GM21360 (cell line): ENCODE measurements at regions not wholly inside any gene's neighbourhood (a gene's known extent, or its start where the extent isn't known, plus 50 kb on each side); places are given as distances from the start of the nearest gene placed in this dataset.
"Not testable (repeated sequence)": the region's sequence is repeated elsewhere in the genome, so short reads cannot be mapped to it uniquely, and the experiment has no call there.

Source experiments
- ATAC-seq: cut with Tn5 transposase; IDR thresholded peaks from one replicate; pipeline ENCODE4 v1.9.1; 2021; ENCODE audit warnings: mild to moderate bottlenecking, moderate library complexity; ENCODE audit not compliant: unreplicated experiment

GRCh38 chr6:130603391-130603790 lies 223.8 kb upstream of the SMLR1 start:
- ATAC-seq, result no peak

DNA sequence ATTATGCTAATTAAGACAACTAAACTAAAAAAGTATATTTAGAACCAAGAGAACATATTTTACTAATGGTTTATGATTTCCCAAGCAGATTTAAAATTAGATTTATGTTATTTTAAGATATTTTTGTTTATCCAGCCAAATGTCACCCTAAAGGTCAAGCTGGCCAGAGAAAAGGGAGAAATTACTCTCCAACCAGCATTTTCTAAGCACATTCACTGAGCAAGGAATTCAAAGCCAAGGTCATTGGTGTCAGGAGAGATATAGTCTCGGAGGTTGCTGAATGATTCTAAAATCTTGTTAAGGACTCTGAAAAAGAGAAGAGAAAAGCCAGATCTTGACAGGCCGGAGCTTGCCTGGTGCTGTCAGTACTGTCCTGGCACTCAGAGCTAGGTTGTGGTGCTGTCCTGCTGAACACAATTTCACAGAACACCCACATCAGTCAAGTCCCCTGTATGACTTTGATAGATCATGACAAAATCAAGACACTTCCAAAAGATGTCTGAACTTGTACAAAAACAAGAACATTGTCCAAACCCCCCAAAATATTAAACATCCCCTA lies 222.3 kb upstream of the SMLR1 start:
- ATAC-seq, result no peak

DNA sequence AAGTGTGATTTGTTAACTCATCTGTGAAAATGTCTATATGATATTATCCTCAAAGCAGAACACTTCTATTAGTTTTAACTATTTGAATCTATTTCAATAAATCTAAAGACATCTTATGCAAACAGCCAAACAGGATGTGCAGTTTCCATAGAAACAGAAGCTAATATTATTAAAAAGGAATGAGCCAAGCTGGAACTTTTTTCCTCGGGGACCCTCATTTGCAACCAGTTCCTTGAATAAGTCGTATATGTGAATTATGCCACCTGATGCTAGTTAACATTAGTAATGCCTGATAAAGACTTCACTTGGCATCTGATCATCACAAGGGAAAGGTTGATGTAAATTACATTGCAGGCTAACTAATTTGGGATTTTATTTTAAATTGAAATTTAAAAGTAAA lies 216.9 kb upstream of the SMLR1 start:
- ATAC-seq, result no peak

DNA sequence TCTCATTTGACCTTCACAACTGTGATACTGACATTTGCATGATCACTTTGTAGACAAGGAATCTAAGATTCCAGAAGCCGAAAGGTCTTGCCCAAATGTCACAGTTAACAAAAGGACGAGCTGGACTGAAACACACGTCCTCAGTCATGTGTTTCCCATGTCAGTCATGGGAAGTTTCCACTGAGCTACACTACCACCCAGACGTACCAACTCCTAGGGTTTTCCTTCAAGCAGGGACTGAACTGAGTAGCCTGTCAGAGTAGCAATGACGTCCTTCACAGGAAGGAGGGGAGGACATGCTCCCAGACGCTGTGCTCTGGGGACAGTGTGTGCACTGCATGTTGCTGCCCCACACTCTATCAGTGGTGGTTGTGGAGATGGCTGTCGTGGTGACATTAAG lies 215.8 kb upstream of the SMLR1 start:
- ATAC-seq, result no peak

- no peak for ATAC-seq
Observed at GRCh38 chr6:130613176-130613575, 214.0 kb upstream of the SMLR1 start.

- no peak for ATAC-seq
Observed at GRCh38 chr6:130615816-130616215, 211.4 kb upstream of the SMLR1 start.

- ATAC-seq, result no peak
Observed at GRCh38 chr6:130617658-130618057, 209.5 kb upstream of the SMLR1 start.

- not testable (repeated sequence) for ATAC-seq
Observed at GRCh38 chr6:130618806-130619205, 208.4 kb upstream of the SMLR1 start.

DNA sequence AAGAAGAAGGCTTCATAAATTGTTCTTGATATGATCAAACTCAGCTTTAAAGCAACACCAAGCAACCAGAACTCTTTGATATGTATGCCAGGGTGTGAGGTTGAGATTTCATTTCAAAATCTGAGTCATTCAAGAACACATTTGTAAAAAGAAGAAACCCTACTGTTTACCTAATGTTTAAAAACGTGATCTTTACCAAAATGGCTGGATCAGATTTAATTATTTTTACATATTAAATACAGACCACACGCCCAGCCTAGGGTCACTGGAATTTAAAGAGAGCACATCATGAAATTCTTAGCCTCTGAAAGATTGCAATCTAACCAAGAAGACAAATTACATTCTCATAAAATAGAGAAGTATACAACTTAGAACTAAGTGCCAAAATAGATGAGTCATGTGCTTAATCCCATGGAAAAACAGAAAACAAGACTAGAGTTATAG lies 206.8 kb upstream of the SMLR1 start:
- ATAC-seq, result no peak

DNA sequence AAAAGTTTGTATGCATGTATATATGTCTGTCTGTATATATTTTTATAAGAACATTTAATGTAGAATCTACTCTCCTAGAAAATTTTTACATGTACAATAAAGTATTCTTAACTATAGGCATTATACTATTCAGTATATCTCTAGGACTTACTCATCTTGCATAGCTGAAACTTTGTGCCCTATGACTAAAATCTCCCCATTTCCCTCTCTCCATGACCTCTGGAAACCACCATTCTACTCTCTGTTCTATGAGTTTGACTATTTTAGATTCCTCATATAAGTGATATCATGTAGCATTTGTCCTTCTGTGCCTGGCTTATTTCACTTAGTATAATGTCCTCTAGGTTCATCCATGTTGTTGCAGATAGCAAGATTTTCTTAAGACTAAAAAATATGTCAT lies 205.1 kb upstream of the SMLR1 start:
- no peak for ATAC-seq

DNA sequence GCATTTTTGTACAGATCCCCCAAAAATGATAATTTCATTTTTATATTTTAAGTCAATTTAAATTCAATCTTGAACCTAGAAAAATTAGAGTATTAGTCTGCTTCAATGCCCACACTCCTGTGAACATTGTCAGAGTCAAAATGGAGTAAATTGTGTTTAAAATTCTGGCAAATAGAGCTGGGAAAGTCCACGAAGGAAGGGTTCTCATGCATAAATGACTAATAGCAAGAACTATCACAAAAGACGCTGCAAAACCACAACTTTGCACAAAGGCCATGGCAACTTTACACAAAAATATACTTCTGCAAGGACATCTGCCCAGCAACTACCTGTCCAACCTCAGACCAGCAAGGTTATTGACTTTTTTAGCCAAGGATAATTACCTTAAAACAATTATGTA lies 203.2 kb upstream of the SMLR1 start:
- ATAC-seq, result peak; percentile 46

DNA sequence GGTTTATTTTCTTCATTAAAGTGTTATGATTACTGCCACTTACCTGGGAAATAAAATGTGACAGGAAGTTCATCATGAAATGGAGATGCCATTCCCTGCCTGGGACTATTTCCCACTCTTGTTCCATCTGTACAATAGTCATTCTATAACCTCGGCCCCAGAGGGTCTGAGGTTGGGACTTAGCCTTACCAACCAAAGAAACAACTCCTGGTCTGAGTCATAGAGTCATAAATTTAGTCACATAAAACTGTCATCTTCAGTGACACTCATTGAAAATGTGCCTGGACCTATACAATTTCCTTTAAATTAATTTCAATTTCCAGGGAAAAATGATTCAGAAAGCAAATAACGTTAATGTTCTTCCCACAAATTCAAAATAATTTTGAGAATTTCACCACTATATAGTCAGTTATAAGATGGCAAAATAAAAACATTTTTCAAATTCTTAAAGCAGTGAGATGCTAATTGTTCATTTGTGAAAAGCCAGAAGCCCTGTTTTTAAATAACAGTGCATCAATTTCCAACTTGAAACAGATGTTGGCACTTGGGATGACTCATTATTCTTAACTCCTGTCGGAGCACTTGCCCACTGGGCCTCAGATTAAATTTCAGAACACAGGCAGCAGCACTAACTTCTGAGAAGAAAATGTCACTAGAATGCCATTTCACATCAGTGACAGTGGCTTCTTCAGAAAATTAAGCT lies 201.2 kb upstream of the SMLR1 start:
- ATAC-seq, result peak; percentile 89

GRCh38 chr6:130628862-130629261 lies 198.3 kb upstream of the SMLR1 start:
- ATAC-seq, result no peak

DNA sequence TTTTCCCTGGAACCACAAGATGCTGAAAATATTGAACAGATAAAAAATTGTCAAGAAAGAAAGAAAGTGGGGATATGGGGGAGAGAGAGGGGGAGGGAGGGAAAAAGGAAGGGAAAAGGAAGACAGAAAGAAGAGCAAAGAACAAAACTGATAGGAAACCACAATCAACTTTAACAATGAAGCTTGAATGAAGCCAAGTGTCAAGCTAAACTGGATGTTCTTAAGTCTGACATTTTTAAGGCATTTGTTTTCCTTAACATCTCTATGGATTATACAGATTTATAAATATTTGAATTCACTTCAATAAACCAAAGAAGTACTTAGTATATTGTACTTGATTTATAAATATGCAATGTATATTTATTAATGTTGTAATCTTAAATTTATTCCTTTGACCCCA lies 197.6 kb upstream of the SMLR1 start:
- no peak for ATAC-seq

DNA sequence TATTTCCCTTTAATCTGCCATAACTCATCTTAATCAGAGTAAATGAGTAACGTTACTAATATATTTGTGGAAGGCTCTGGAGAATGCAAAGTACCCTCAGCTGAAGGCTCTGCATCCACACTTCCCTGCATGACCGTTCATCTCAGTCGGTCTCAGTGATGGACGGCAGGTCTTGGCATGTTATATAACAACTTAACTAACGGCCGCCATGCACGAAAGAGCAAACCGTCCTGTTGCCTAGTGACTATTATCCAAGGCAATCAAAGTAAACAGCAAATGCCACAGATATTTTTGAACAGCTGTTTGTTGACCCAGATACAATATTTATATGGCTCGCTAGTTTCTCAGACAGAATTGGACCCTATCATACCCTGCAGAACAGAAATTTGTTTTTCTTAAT lies 194.9 kb upstream of the SMLR1 start:
- no peak for ATAC-seq

DNA sequence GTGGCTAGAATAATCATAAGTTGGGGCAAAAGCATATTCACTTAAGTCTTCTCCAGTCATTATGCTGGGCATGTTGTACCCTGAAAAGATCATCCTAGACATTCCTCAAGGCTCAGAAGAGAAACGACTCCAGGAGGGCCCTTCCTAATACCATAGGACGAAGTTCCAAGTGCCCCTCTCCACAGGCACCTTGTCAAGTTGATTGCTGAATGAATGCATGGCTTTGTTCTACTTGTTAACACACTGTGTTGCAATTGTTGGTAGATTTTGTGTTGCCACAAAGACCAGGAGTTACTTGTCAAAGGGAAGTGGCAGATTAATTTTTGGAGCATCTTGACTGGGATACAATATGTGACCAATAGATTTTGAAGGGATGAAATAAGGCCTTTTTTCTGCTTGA lies 194.3 kb upstream of the SMLR1 start:
- no peak for ATAC-seq

DNA sequence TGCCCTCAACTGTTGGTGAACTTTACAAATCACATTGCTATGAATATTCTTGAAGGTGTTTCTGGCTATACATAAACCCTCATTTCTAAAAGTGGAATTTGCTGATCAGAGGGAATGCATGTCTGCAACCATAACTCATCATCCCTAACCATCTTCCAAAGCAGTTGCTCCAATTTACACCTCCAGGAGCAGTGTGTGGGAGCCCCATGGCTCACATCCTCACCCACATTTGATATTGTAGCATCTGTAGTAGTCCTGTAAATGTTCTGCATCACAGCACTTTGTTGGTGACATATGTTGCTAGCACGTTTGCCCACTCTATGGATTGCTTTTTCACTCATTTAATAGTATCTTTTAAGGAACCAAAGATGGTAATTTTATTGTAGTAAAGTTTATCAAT lies 183.8 kb upstream of the SMLR1 start:
- ATAC-seq, result no peak

GRCh38 chr6:130644175-130644574 lies 183.0 kb upstream of the SMLR1 start:
- ATAC-seq, result no peak

GRCh38 chr6:130644769-130645168 lies 182.4 kb upstream of the SMLR1 start:
- not testable (repeated sequence) for ATAC-seq

GRCh38 chr6:130647246-130647645 lies 180.0 kb upstream of the SMLR1 start:
- ATAC-seq, result no peak

- no peak for ATAC-seq
Observed at GRCh38 chr6:130655586-130655985, 171.6 kb upstream of the SMLR1 start.

- no peak for ATAC-seq
Observed at GRCh38 chr6:130661077-130661476, 166.1 kb upstream of the SMLR1 start.

DNA sequence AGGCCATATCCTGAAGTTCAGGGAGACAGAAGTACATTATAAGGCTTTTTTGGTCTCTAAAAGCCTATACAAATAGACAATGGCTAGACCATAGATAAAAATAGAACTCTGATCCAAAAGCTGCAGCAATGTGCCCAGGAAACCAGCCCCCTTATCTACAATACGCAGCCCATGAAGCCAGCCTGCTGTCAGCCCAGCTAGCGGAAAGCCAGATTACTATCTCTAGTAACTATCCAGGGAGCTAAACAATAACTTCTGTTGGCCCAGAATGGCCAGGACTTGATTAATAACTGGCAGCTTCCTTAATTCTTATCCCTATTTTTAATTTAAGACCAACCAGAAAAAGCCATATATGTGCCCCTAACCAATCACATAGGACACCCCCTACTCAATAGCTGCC lies 160.4 kb upstream of the SMLR1 start:
- ATAC-seq, result no peak
